OCI-M2 (cell line): ENCODE measurements at regions not wholly inside any gene's neighbourhood (a gene's known extent, or its start where the extent isn't known, plus 50 kb on each side); places are given as distances from the start of the nearest gene placed in this dataset.

Source experiments
- DNase-seq: peaks from one replicate; lab custom pipeline; 2025; ENCODE audit not compliant: unreplicated experiment; lab: John Stamatoyannopoulos, UW

DNA sequence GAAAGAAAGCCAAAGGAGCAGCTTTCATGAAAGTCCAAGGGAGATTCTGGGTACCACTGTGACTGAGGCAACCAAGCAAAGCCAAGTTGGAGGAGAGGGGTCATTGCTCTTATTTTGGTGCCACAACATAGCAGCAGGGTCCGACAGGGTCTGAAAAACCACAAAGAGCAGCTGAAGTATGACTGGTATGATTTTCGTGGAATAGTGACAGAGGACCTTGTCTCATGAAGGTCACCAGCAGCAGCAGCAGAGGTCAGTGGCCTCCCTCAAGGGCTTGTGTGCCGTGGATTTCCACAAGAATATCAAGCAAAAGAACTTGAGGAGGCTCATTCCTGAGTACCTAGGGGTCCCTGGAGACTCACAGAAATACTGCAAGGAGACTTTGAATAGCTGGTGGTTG is 160.9 kb upstream of the SYT6 start:
- no peak for DNase-seq

DNA sequence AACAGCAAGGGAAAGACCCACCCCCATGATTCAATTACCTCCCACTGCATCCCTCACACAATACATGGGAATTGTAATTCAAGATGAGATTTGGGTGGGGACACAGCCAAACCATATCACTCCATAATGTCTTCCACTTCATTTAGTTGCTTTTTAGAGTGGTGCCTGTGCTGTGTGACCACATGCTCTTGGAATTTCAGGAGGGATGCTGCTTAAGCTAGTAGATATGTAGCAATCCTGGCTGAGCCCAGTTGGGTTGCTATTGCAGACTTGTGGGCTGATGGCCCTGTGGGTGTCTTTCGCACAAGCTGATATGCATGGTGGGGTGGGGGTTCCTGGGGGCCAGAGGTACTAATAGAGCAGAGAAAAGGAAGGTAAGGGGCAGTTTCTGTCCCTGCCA is 160.4 kb upstream of the SYT6 start:
- no peak for DNase-seq

DNA sequence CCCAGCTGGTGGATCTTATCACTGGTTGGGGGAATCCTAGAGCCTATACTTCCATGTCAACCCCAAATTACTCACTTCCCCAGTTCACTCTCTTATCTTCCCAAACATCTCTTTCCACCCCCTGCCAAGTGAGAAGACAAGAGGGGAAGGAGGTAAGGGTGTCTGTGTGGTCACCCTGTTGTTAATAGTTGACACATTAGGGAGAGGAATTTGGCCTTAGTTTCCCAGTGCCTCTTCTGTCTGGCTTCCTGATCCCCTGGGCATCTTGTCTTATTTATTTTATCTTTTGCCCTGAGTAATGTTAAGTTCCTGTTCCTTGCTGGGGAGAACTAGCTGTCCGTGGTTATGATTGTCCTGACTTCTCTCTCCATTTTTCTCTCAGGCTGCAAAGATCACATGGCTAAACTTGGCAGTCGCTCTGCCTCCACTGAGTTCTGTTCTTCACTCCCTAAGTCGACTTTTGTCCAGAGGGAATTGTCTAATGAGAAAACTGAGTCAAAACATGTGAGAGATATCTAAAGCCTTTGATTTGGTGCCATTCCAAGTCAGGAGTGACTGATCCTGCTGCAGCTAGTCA is 157.1 kb upstream of the SYT6 start:
- no peak for DNase-seq

DNA sequence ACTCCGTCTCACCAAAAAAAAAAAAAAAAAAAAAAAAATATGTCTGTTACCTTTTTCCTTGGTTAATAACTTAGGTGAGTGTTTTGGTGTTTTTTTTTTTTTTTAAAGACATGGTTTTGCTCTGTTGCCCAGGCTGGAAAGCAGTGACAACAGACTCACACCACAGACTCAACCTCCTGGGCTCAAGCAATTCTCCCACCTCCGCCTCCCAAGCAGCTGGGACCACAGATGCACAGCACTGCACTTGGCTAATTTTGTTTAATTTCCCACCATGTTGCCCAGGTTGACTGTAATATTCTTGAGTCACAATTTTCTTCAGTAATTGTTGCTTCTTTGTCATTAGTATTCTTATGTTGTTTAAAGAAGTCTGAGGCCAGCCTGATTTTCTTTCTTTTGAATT is 149.2 kb upstream of the SYT6 start:
- DNase-seq = no peak

DNA sequence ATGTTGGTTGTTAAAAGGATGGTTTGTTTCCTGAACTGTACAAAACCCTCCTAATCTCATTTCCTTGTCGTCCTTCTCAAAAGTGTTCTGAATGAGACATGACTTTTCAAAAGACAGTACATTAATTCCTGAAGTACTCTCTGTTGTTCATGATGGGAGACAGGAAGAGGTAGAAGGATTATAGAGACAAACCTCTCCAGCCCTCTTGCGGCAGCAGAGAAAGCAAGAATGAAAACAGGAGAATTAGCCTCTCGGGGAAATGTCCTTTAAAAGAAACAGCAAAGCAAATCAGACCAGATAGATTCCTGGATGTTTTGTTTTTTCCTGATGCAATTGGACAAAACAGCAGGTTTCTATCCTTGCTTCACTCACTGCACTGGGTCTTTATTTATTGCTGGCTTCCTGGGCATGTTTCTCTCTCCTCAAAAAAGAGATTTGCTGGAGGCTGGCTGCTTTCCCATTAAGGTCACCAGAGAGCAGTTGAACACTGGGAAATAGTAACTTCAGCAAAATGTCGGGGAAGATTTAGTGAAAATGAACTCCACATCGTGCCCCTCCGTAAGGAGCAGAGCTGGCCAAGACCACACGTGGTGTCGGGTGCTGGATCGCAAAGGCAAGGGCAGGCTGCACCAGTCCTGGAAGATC is 145.8 kb upstream of the SYT6 start:
- DNase-seq = no peak

DNA sequence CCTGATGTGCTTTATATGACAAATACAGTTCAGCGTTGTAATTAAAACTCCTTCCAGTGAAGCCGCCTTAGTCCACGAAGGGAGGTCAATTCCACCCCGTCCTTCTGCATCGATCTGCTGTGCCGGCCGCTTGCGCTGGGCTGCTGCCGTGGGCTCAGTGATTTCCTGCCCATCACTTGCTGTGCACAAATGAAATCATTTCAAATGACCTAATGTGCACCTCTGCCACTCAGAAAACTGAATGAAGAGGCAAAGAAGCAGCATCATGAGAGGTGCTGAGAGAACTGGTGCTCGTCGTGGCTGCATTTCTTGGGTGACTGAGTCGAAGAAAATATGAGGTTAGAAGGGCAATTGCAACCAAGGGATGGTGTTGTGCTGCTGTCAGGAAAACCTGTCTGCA is 144.3 kb upstream of the SYT6 start:
- no peak for DNase-seq

DNA sequence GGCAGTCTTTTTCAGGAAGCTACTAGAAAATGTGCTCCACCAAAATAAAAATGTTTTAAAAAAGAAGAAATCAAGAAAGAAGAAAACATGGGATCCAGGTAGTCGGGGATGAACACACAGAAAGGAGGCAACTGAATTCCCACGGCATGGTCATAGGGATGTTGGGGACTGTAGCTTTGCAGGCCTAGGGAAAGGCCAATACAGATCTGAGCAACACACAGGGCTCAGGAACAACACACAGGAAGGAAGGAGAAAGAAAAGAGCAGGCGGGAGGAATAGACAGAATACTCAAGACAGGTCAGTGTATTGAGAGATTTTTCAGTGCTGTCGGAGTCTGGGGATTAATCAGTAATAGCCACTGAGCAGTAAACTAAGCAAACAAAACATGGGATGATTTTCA is 142.7 kb upstream of the SYT6 start:
- no peak for DNase-seq

DNA sequence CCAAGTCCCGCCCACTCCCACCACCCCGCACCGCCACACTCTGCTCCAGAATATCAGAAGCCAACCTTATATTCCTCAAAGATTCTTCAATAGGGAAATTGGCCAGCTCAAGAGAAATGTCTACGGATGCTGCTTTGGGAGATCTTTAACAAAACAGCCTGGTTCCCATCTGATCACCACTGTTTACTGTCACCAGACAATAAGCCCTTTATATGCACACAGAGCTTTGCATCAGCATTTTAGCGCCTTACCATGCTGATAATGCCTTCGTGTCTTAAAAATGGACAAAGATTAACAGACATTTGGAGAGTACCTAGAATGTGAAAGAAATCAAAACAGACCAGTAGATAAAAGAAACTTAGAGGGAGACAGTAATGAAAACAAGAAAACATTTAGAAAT is 141.7 kb upstream of the SYT6 start:
- no peak for DNase-seq

DNA sequence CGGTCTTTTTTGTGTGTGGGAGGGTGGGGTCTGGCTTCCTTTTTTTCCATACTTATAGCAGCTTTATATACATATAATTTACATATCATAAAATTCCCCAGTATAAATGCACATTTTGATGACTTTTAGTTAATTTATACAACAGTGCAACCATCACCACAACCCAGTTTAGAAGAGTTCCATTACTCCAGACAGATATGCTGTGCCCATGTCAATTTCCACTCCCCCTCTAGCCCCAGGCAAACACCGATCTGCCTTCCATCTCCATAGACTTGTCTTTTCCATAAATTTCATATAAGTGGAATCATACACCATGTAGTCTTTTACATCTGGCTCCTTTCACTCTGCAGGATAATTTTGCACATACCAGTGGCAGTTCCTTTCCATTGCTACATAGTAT is 139.2 kb upstream of the SYT6 start:
- DNase-seq = no peak

DNA sequence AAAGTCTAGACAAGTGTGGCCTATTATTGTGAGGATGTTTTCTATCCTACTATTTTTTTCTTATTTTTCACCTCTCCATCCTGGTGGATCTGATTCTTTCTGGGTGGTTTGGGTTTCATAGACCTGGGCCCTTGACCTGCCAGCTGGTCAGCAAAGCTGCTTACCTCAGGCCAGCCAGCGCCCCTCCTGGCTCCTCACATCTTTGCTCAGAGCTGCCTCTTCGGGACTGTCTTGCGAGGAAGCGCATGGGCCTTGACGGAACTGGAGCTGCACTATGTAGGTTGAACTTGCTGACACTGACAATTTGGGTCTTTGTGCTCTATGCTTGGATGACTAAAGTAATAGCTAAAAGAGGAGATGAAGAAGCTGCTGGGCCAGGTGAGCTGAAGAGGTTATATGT is 138.5 kb upstream of the SYT6 start:
- DNase-seq = no peak

DNA sequence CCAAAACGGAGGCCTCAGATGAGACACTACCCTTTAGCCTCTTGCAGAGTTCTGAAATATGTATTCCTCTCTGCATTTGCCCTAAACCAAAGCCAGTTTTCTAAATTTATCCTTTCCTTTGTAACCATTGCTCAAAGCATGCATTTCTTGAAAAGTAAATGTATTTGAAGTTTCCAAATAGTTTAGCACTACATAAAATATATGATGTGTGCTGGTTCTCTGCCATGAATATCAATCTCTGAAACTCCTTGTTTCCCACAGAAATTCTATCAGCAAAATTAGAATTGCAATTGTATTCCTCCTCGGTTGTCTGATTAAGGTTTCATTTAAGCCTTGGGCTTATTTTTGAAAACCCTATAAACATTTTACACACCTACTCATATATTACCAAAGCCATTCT is 137.1 kb upstream of the SYT6 start:
- no peak for DNase-seq

DNA sequence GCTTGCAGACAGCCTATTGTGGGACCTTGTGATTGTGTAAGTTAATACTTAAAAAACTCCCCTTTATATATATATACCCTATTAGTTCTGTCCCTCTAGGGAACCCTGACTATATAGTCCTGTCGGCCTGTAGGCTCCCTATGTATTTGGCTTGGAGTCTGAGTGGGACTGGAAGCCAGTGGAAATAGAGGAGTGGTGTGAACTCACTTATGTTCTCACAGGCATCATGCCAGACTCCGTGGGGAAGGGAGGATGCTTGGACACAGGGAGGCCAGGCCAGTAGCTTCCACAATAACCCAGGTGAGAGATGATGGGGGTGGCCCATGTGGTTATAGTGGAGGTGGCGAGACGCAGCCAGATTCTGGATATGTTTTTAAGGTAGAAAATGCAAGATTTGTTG is 136.7 kb upstream of the SYT6 start:
- no peak for DNase-seq

DNA sequence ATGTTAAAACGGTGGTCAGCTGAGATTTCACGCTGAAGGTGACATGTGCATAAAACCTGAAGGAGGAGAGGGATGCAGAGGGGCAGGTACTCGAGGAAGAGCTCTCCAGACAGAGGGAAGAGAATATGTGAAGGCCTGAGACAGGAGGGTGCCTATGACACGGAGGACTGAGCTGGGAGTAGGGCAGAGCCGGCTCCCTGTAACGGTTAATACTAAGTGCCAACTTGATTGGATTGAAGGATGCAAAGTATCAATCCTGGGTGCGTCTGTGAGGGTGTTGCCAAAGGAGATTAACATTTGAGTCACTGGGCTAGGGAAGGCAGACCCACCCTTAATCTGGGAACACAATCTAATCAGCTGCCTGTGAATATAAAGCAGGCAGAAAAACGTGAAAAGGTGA is 136.2 kb upstream of the SYT6 start:
- DNase-seq = no peak

DNA sequence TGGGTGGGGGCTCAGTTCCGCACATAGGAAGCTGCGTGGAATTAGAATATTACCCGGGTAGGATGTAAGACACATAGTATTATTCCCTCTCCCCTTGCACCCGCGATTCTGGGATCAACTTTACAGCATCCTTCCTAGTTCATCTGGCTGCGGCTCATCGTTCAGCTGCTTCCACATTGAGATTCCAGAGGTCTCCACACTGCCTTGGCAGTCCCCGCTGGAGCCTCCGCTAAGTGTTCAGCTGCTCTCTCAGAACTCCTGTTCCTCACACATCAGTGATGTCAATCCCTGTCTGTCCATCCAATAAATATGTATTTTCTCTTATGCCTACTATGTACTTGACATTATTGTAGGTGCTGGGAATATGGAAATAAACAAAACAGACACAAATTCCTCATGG is 135.6 kb upstream of the SYT6 start:
- no peak for DNase-seq

DNA sequence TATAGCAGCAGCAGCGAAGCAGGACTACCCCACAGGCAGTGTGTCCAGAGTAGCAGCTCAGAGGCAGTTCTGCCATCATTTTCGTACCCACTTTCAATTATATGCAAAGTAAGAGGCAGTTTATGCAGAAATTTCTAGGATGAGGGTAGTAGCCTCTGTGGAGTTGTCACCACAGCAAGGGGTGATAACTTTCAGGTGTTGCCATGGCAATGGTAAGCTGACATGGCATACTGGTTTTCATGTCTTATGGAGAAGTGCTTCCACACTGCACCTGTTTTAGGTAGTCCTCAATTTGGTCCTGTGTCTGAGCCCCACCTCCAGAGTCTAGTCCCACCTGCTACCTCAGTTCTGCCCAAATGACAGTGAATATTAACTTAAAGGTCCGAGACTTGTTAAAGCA is 133.3 kb upstream of the SYT6 start:
- no peak for DNase-seq

DNA sequence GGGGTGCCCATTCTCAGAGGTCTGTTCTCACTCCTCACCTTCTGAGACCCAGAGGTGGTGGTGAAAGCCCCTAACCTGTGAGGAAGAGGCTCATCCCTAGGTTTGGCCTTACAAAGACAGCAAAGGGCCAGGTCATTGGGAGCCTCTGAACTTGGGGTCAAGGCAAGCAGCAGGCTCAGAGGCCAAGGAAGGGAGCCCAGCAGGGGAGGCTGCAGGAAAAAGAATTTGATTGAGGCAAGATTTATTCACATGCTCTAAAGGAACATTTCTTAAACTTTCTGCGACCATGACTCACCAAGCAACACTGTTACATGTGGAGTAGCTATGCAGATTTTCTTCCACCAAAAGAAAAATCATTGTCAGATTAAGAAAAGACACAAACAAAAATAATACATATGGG is 132.5 kb upstream of the SYT6 start:
- DNase-seq = no peak

DNA sequence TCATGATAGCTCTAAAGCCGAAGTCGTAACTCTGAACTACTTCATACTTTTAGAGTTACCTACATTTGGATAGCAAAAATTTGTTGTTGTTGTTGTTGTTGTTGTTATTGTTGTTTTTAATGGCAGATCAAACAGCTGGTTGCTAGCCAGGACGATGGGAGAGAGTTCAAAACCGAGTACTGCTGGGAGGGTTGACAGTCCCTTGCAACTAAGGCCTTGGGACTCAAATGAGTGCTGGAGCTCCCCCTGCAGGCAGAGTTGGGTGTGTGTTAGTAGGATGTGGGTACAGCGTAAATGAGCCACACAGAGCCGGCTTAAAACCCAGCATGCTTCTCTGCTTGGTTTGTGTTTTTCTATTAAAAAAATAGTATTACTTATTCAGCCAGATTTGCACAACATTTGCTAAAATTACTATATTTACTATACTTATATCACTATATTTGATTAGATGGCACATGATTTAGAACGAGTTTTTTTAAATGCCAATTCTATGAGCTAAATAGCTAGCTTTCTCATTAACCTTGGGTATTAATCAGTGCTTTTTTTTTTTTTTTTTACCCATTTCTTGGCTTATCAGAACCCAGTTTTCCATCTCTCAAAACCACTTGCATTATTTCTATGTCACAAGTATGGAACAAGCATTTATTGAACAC is 129.2 kb upstream of the SYT6 start:
- peak; percentile 21 for DNase-seq

DNA sequence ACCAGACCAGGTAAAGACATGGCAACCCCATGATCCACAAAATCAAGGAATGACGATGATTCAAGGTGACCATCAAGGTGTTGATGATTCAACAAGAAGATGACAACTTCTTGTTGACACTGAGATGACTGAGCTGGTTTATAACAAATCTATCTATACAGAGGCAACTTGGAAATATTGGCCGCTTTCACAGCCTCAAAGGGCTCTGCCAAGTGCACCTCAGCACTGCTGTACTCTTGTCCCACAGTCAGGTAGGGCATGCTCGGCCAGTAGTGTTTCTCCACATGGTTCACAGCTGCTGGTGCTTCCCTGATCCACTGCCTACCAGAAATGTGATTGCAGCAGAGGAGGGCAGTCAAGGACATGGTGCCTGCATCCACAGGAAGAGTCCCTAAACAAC is 125.2 kb upstream of the SYT6 start:
- no peak for DNase-seq

DNA sequence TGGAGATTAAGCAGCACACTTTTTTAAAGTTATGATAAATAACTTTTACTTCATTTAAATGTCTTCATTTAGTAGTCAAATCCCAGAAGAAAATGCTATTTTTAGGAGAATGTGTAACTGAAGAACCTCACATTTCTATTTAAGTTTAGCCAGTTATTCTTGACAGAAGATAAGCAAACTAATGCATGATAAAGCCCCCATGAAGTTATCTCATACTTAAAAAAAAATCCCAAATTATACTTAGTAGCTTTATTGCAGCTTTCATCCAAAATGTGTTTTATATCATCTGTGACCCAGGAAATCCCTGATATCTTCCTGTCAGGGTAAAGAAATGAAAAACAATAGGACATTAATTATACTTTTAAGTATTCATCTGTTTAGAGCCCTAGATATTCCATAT is 124.8 kb upstream of the SYT6 start:
- DNase-seq = no peak

DNA sequence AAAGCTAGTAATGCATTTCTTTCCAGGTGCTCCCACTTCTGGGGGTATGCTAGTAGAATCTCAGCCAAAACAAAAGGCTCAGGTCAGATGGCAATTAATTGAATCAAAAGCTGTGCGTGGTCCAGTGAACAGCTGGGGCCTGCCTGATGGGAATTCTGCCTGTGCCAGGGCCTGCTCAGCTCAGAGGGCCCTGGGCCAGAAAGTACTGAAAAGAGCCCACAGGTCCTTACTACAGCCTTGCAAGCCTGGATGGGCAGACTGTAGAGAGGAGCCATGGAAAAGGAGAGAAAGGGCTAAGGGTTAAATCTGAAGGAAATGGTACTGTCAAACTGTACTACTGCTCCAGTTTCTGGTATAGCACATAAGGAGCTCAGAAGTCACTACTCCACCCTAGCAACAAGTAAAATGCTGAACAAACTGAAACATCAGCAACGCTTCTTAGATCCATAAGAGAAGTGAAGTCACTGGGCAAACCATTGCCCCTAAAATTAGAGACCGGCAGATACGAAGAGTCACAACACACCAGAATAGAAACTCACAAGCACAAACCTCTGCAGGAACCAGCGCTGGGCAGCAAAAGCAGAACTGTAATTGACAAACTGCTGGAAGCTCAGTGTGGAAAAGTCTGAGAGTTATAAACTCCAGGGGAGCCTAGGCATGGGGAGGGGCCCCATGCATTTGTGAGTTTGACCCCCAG is 121.1 kb upstream of the SYT6 start:
- DNase-seq = no peak

DNA sequence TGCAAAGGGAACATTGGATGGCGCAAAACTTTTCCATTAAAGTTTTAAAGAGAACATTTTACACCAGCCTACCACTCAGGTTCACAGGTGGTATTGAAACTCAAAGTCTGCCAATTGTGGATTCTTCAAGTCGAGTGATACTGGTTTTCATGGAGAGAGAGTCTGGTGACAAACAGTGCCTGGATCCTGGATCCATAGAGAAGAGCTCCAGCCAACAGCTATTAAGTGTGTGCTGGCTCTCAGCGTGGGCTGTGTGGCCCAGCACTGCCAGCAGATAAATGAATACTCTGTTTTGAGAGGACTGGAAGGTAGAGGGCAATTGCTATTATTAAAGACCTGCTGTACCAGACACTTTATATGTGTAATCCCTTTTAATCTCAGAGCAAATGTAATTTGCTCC is 118.9 kb upstream of the SYT6 start:
- no peak for DNase-seq

DNA sequence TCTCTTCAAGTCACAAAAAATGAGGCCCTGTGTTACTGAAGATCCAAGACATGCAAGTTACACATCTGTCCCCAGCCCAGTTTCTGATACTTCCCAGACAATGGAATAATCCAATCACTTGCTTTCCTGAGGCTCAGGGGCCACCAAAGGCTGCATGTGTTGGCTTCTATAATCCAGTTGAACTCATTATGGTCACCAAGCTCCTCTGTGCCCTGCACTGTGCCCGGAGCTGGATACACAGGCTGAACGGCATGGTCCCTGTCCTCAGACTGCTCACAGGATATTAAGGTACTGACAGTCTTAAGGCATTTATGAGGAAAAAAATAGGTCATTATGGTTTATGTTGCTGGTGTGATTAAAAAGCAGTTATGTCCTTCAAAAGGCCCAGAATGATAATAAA is 117.0 kb upstream of the SYT6 start:
- DNase-seq = no peak
